ENCODE measurements at regions not wholly inside any gene's neighbourhood (a gene's known extent, or its start where the extent isn't known, plus 50 kb on each side); places are given as distances from the start of the nearest gene placed in this dataset.

- DNase-seq (ENCODE audit: low read depth), result no peak
Observed at GRCh38 chr10:110396284-110396651, 91.5 kb upstream of the SMNDC1 start.

- DNase-seq (ENCODE audit: low read depth), result no peak
Observed at GRCh38 chr10:110397856-110398255, 93.1 kb upstream of the SMNDC1 start.

- DNase-seq (ENCODE audit: low read depth), result peak; percentile 91
Observed at GRCh38 chr10:110398419-110399105, 93.8 kb upstream of the SMNDC1 start.

GRCh38 chr10:110399106-110399964, 94.6 kb upstream of the SMNDC1 start:
- peak; percentile 56 for DNase-seq (ENCODE audit: low read depth)

- DNase-seq (ENCODE audit: low read depth), result no peak
Observed at GRCh38 chr10:110399965-110400933, 95.5 kb upstream of the SMNDC1 start.

GRCh38 chr10:110401401-110402076, 96.2 kb upstream of the DUSP5 start:
- no peak for DNase-seq (ENCODE audit: low read depth)

- no peak for DNase-seq (ENCODE audit: low read depth)
Observed at GRCh38 chr10:110402077-110402416, 95.7 kb upstream of the DUSP5 start.

- DNase-seq (ENCODE audit: low read depth), result no peak
Observed at GRCh38 chr10:110403593-110403992, 94.1 kb upstream of the DUSP5 start.

- DNase-seq (ENCODE audit: low read depth), result peak; percentile 34
Observed at GRCh38 chr10:110404413-110404812, 93.3 kb upstream of the DUSP5 start.

- DNase-seq (ENCODE audit: low read depth), result no peak
Observed at GRCh38 chr10:110404825-110405224, 92.9 kb upstream of the DUSP5 start.

GRCh38 chr10:110405380-110405779, 92.3 kb upstream of the DUSP5 start:
- DNase-seq (ENCODE audit: low read depth), result no peak

- DNase-seq (ENCODE audit: low read depth), result no peak
Observed at GRCh38 chr10:110407301-110408170, 90.2 kb upstream of the DUSP5 start.

- DNase-seq (ENCODE audit: low read depth), result no peak
Observed at GRCh38 chr10:110408203-110408871, 89.4 kb upstream of the DUSP5 start.

GRCh38 chr10:110408943-110409342, 88.8 kb upstream of the DUSP5 start:
- no peak for DNase-seq (ENCODE audit: low read depth)

GRCh38 chr10:110409488-110409887, 88.2 kb upstream of the DUSP5 start:
- DNase-seq (ENCODE audit: low read depth), result no peak

- DNase-seq (ENCODE audit: low read depth), result no peak
Observed at GRCh38 chr10:110409926-110410325, 87.8 kb upstream of the DUSP5 start.

- peak; percentile 91 for DNase-seq (ENCODE audit: low read depth)
Observed at GRCh38 chr10:110410329-110411046, 87.2 kb upstream of the DUSP5 start.

GRCh38 chr10:110411047-110411410, 86.7 kb upstream of the DUSP5 start:
- DNase-seq (ENCODE audit: low read depth), result peak; percentile 80
